ENCODE measurements at regions not wholly inside any gene's neighbourhood (a gene's known extent, or its start where the extent isn't known, plus 50 kb on each side); places are given as distances from the start of the nearest gene placed in this dataset.

DNA sequence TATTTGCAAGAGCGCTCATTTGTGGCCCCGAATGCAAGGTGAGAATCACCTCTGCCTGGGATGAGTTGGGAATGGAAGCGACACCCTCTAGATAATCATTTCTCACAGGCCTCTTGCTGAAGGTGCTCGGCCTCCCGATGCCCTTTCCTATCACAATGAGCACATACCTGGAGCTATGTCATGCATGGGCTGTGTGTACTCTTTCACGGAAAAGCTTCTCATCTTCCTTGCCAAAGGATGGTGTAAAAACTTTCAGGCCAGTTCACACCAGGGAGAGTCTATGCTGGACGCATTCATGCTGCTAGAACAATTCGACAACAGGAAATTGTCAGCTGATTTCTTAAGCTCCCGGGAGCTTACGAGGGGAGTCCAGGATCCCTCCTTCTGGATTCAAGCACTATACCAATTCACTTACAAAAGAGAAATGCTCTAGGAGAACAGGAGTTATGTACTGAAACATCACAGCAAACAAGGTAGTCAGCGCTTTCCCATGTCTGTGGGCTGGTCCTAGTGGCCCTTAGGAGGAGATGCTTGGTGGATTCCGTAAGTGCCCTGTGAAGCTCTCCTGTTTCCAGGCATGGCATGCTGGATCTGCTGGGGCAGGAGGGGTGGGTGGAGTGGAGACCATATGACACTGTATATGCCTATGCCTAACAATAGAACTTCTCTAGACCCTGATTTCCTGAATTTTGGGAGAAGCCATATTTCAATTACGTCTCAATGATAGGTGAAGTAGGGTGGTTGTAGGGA, 53.1 kb upstream of the B3GAT1 start:
- Histone ChIP-seq H3K9me3 (replicated peaks) (no peaks in the 10 kb centered on the region), H3K4me3 (no peak overlapping the region), H3K4me1 (no peaks in the 10 kb centered on the region), H3K36me3 (no peaks in the 10 kb centered on the region), H3K27ac (replicated peaks) (no peak overlapping the region), H3K27me3 (ENCODE audit: low read depth) (peaks cover 87% of the 10 kb centered on the region)
- no peak for TF ChIP-seq CTCF (IDR thresholded peaks at IDR 0.05; ENCODE audit: borderline replicate concordance)
- intact Hi-C loops (cut with micrococcal nuclease): no loop called here
- no peak for DNase-seq

- H3K27ac ChIP-seq (replicated peaks): no peak overlapping the region
- peaks cover 90% of the 10 kb centered on the region for H3K27me3 ChIP-seq (ENCODE audit: low read depth)
- intact Hi-C loops (cut with micrococcal nuclease): no loop called here
- no peak for TF ChIP-seq CTCF (IDR thresholded peaks at IDR 0.05; ENCODE audit: borderline replicate concordance)
- H3K4me3 ChIP-seq: no peak overlapping the region
- H3K4me1 ChIP-seq: no peaks in the 10 kb centered on the region
- no peaks in the 10 kb centered on the region for H3K9me3 ChIP-seq (replicated peaks)
- no peak for DNase-seq
- no peaks in the 10 kb centered on the region for H3K36me3 ChIP-seq
Observed at GRCh38 chr11:134464196-134464595, 52.2 kb upstream of the B3GAT1 start.

DNA sequence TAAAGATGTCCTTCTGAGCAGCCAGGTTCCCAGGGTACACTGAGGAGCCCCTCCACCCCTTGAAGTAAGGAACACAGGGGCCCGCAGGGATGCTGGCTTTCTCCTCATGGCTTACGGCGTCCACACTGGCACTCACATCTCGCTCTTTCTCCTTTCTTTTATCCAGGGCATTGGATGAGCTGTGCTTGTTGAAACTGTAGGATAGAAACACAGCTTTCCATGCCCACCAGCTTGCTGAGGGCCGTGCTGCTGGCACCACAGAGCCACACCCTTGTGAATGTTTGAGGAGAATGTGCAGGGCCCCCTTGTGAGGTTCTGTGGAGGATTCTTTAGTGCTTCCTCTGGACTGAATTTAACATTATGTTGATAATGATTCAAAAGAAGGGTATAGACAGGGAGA, 51.7 kb upstream of the B3GAT1 start:
- Histone ChIP-seq H3K27me3 (ENCODE audit: low read depth) (peaks cover 90% of the 10 kb centered on the region), H3K9me3 (replicated peaks) (no peaks in the 10 kb centered on the region), H3K27ac (replicated peaks) (no peak overlapping the region), H3K4me3 (no peak overlapping the region), H3K36me3 (no peaks in the 10 kb centered on the region), H3K4me1 (no peaks in the 10 kb centered on the region)
- intact Hi-C loops (cut with micrococcal nuclease): no loop called here
- no peak for TF ChIP-seq CTCF (IDR thresholded peaks at IDR 0.05; ENCODE audit: borderline replicate concordance)
- DNase-seq: no peak

All from left ventricle myocardium inferior (tissue), 1 donor.